GM12878 (cell line): ENCODE measurements at regions not wholly inside any gene's neighbourhood (a gene's known extent, or its start where the extent isn't known, plus 50 kb on each side); places are given as distances from the start of the nearest gene placed in this dataset.

ENCODE experiments used
- ATAC-seq: fragments of 200-7000 bp; cut with Tn5 transposase; 3 replicates; pipeline ENCODE4 v1.9.1; 2020; ENCODE audit warnings: mild to moderate bottlenecking, moderate library complexity
- BruUV-seq: library from RNA; stranded (reverse); fragments of 400-500 nt; replicated peaks from 2 replicates; lab custom pipeline; 2021; lab: Mats Ljungman, UMichigan
- CTCF ChIA-PET: fragments of 300-600 bp; sonication (Branson Sonifier 250); formaldehyde crosslinking; extraction: SDS; loops from one replicate; lab custom pipeline; 2021; ENCODE audit warnings: inconsistent platforms; lab: Yijun Ruan, JAX
- POLR2A ChIA-PET: fragments of 350-600 bp; formaldehyde crosslinking; extraction: SDS; loops from one replicate; lab custom pipeline; 2021; ENCODE audit warnings: inconsistent platforms; lab: Charles Lee
- RAD21 ChIA-PET: fragments of 300-600 bp; sonication (Branson Sonifier 250); formaldehyde crosslinking; loops from one replicate; lab custom pipeline; 2023; ENCODE audit warnings: antibody characterized with exemption; ENCODE audit not compliant: unreplicated experiment; lab: Charles Lee
- SMC1A ChIA-PET: fragments of 300-600 bp; sonication (Branson Sonifier 250); formaldehyde crosslinking; loops from one replicate; lab custom pipeline; 2023; ENCODE audit not compliant: unreplicated experiment, uncharacterized antibody; lab: Charles Lee
- DNase-seq: peaks from one replicate; pipeline ENCODE4 v3.0.0-alpha.2; 2011; ENCODE audit warnings: low read depth, low spot score
- FAIRE-seq: peaks from 3 replicates; lab custom pipeline; 2011; peaks lifted over from hg19 to GRCh38; lab: Jason Lieb, UNC
- H2AFZ ChIP-seq: 2 replicates; pipeline ENCODE4 v1.6.0; 2011; ENCODE audit warnings: low read depth, low read length, control low read depth; ENCODE audit not compliant: control insufficient read depth
- H3K27ac ChIP-seq: 2 replicates; pipeline ENCODE4 v1.5.1; 2011; ENCODE audit warnings: control low read depth; ENCODE audit not compliant: control insufficient read depth, insufficient read depth
- H3K27me3 ChIP-seq, 2 experiments: replicated peaks in 1 of 2; 2 replicates each; pipeline versions ENCODE4 v1.6.0 to v1.6.1; 2011; ENCODE audit warnings: low read length in 1 of 2; ENCODE audit not compliant: control insufficient read depth in 2 of 2, insufficient read depth in 2 of 2
- H3K36me3 ChIP-seq, 2 experiments: 2 replicates each; pipeline ENCODE4 v1.5.1; 2011; ENCODE audit warnings: low read length in 1 of 2; ENCODE audit not compliant: control insufficient read depth in 2 of 2, insufficient read depth in 2 of 2
- H3K4me1 ChIP-seq: 2 replicates; pipeline ENCODE4 v1.6.1; 2011; ENCODE audit warnings: mild to moderate bottlenecking, low read length, moderate library complexity, mixed read lengths; ENCODE audit not compliant: control insufficient read depth, insufficient read depth
- H3K4me2 ChIP-seq: 2 replicates; pipeline ENCODE4 v1.6.0; 2011; ENCODE audit warnings: control low read depth; ENCODE audit not compliant: control insufficient read depth, insufficient read depth
- H3K4me3 ChIP-seq: fragments of 200-600 bp; sonication (generic); 2 replicates; pipeline ENCODE4 v1.5.1; 2016
- H3K79me2 ChIP-seq: 2 replicates; pipeline ENCODE4 v1.6.0; 2011; ENCODE audit warnings: low read length; ENCODE audit not compliant: control insufficient read depth, insufficient read depth
- H3K9ac ChIP-seq: 2 replicates; pipeline ENCODE4 v1.8.0; 2011; ENCODE audit warnings: low read length, control low read depth, mixed read lengths; ENCODE audit not compliant: control insufficient read depth, insufficient read depth
- H3K9me3 ChIP-seq: replicated peaks from 3 replicates; pipeline ENCODE4 v1.5.1; 2011; ENCODE audit warnings: mild to moderate bottlenecking, low read length; ENCODE audit not compliant: control insufficient read depth, insufficient read depth
- H4K20me1 ChIP-seq: 2 replicates; pipeline ENCODE4 v1.6.0; 2011; ENCODE audit not compliant: control insufficient read depth, insufficient read depth
- CHD2 ChIP-seq: IDR thresholded peaks from 2 replicates; pipeline ENCODE4 v1.6.1; 2011; ENCODE audit warnings: low read depth, low read length, improper control_type of control experiment, borderline replicate concordance
- CREM ChIP-seq: IDR thresholded peaks from 2 replicates; pipeline ENCODE4 v1.6.1; 2014; ENCODE audit warnings: antibody characterized with exemption, low read depth
- ETV6 ChIP-seq, 2 experiments: fragments of 450-650 bp in 1 of 2; IDR thresholded peaks in 1 of 2; conservative IDR thresholded peaks in 1 of 2; 2 replicates each; pipeline ENCODE4 v1.6.1; 2014; ENCODE audit warnings: antibody characterized with exemption in 1 of 2, borderline replicate concordance in 1 of 2, low read depth in 1 of 2, mild to moderate bottlenecking in 1 of 2, moderate library complexity in 1 of 2
- HDAC2 ChIP-seq: fragments of 200-600 bp; sonication (generic); IDR thresholded peaks from 2 replicates; pipeline ENCODE4 v1.6.1; 2017
- IRF3 ChIP-seq: fragments of 450-650 bp; IDR thresholded peaks from 2 replicates; pipeline ENCODE4 v1.6.1; 2014; ENCODE audit warnings: mild to moderate bottlenecking
- IRF5 ChIP-seq: fragments of 450-650 bp; IDR thresholded peaks from 2 replicates; pipeline ENCODE4 v1.6.1; 2017; ENCODE audit warnings: borderline replicate concordance
- KAT2A ChIP-seq: conservative IDR thresholded peaks from 2 replicates; pipeline ENCODE4 v1.6.1; 2011; ENCODE audit warnings: low read depth, low read length; ENCODE audit not compliant: control insufficient read depth
- KDM1A ChIP-seq: fragments of 200-600 bp; sonication (generic); IDR thresholded peaks from 2 replicates; pipeline ENCODE4 v1.6.1; 2016; ENCODE audit warnings: borderline replicate concordance
- MYB ChIP-seq: fragments of 150-350 bp; IDR thresholded peaks from 2 replicates; pipeline ENCODE4 v1.6.1; 2014; ENCODE audit warnings: mild to moderate bottlenecking, low read depth, low read length, borderline replicate concordance
- NBN ChIP-seq: fragments of 450-650 bp; IDR thresholded peaks from 2 replicates; pipeline ENCODE4 v1.6.1; 2016
- PAX8 ChIP-seq: fragments of 450-650 bp; IDR thresholded peaks from 2 replicates; pipeline ENCODE4 v1.6.1; 2017; ENCODE audit warnings: mild to moderate bottlenecking, moderate library complexity
- RAD51 ChIP-seq: fragments of 450-650 bp; IDR thresholded peaks from 2 replicates; pipeline ENCODE4 v1.6.1; 2016; ENCODE audit warnings: moderate library complexity, mild to moderate bottlenecking, inconsistent platforms
- SREBF1 ChIP-seq: IDR thresholded peaks from 2 replicates; pipeline ENCODE4 v1.6.1; 2012; ENCODE audit warnings: mild to moderate bottlenecking, low read length
- ZBTB33 ChIP-seq: fragments of 450-650 bp; IDR thresholded peaks from 2 replicates; pipeline ENCODE4 v1.6.1; 2017; ENCODE audit warnings: mild to moderate bottlenecking
- ZNF274 ChIP-seq: IDR thresholded peaks from one replicate; pipeline ENCODE4 v1.8.0; 2011; ENCODE audit not compliant: insufficient read length, insufficient read depth
- ZNF687 ChIP-seq: fragments of 450-650 bp; IDR thresholded peaks from 2 replicates; pipeline ENCODE4 v1.6.1; 2017; ENCODE audit warnings: mild to moderate bottlenecking, moderate library complexity
- ZZZ3 ChIP-seq: IDR thresholded peaks from 2 replicates; pipeline ENCODE4 v1.6.1; 2011; ENCODE audit warnings: low read depth; ENCODE audit not compliant: control insufficient read depth, insufficient read length
- in situ Hi-C: fragments of 300-500 bp; cut with MboI; formaldehyde crosslinking; loops from 9 replicates; pipeline ENCODE4 v1.14.3; 2018; ENCODE audit warnings: mixed read lengths
- intact Hi-C: fragments of 100-400 bp; cut with micrococcal nuclease; formaldehyde crosslinking; loops from one replicate; pipeline ENCODE4 v1.14.2; 2022; ENCODE audit not compliant: unreplicated experiment

GRCh38 chr9:82467436-82467835 lies 478.9 kb downstream of the SPATA31D1 start (continued):
- TF ChIP-seq ZNF687, result no peak
- no peak for TF ChIP-seq ETV6 (conservative IDR thresholded peaks at IDR 0.05 in 1 of 2, IDR thresholded peaks at IDR 0.05 in 1 of 2; ENCODE audit: borderline replicate concordance in 1 of 2, low read depth in 1 of 2)
- TF ChIP-seq ZZZ3, result no peak
- TF ChIP-seq HDAC2, result no peak
- no peak for TF ChIP-seq ZBTB33
- TF ChIP-seq KDM1A, result no peak
- no peak for TF ChIP-seq SREBF1
- TF ChIP-seq CHD2, result no peak
- TF ChIP-seq, all 136 proteins: peak for 0

GRCh38 chr9:82474235-82474634 lies 485.7 kb downstream of the SPATA31D1 start:
- H2AFZ ChIP-seq, result no peak overlapping the region
- ChIA-PET CTCF (no interaction called here), RAD21 (no interaction called here), POLR2A (no interaction called here), SMC1A (no interaction called here)
- H3K79me2 ChIP-seq, result no peaks in the 10 kb centered on the region
- no peaks in the 10 kb centered on the region for H3K4me1 ChIP-seq
- no peaks in the 10 kb centered on the region for H4K20me1 ChIP-seq
- DNase-seq (no peak), FAIRE-seq (no peak), ATAC-seq (no peak)
- no peaks in the 10 kb centered on the region for H3K9me3 ChIP-seq
- intact Hi-C loops (loop anchor here (10.0 kb wide), 1 partner anchor 61 kb away; no protein-coding TSS in a partner anchor), in situ Hi-C loops (no loop called here)
- no peaks in the 10 kb centered on the region for H3K36me3 ChIP-seq
- no peaks in the 10 kb centered on the region for H3K27me3 ChIP-seq
- H3K27ac ChIP-seq, result no peak overlapping the region
- H3K4me3 ChIP-seq, result no peak overlapping the region
- no peak overlapping the region for H3K9ac ChIP-seq
- no peak overlapping the region for H3K4me2 ChIP-seq
- BruUV-seq, result no TSS peak
- TF ChIP-seq PAX8, result no peak
- no peak for TF ChIP-seq KAT2A
- no peak for TF ChIP-seq CREM
- no peak for TF ChIP-seq IRF3
- no peak for TF ChIP-seq NBN
- no peak for TF ChIP-seq ZNF274
- TF ChIP-seq IRF5, result no peak
- no peak for TF ChIP-seq RAD51
- TF ChIP-seq MYB, result no peak
